GM23338 (cell line): ENCODE measurements at regions not wholly inside any gene's neighbourhood (a gene's known extent, or its start where the extent isn't known, plus 50 kb on each side); places are given as distances from the start of the nearest gene placed in this dataset.

Source experiments
- ATAC-seq: fragments of 200-7000 bp; cut with Tn5 transposase; 3 replicates; pipeline ENCODE4 v1.9.1; 2020
- DNase-seq: peaks from one replicate; pipeline ENCODE4 v3.0.0-alpha.2; 2015; ENCODE audit warnings: low spot score
- H2AFZ ChIP-seq: fragments of 200-600 bp; sonication (generic); 2 replicates; pipeline ENCODE4 v1.8.0; 2016; ENCODE audit warnings: antibody characterized with exemption, mild to moderate bottlenecking, moderate library complexity
- H3F3A ChIP-seq: fragments of 200-600 bp; sonication (generic); replicated peaks from 2 replicates; pipeline ENCODE4 v1.8.0; 2017; ENCODE audit warnings: antibody characterized with exemption, mixed run types, low read depth
- H3K27ac ChIP-seq: fragments of 200-600 bp; sonication (generic); 2 replicates; pipeline ENCODE4 v1.6.1; 2016; ENCODE audit warnings: low read depth
- H3K27me3 ChIP-seq: fragments of 200-600 bp; sonication (generic); 2 replicates; pipeline ENCODE4 v1.8.0; 2016; ENCODE audit warnings: mild to moderate bottlenecking, mixed run types, moderate library complexity; ENCODE audit not compliant: insufficient read depth
- H3K36me3 ChIP-seq: fragments of 200-600 bp; sonication (generic); 2 replicates; pipeline ENCODE4 v1.8.0; 2016; ENCODE audit warnings: mild to moderate bottlenecking; ENCODE audit not compliant: insufficient read depth
- H3K4me1 ChIP-seq: fragments of 200-600 bp; sonication (generic); 2 replicates; pipeline ENCODE4 v1.8.0; 2016; ENCODE audit warnings: mild to moderate bottlenecking, moderate library complexity; ENCODE audit not compliant: insufficient read depth
- H3K4me2 ChIP-seq: fragments of 200-600 bp; sonication (generic); 2 replicates; pipeline ENCODE4 v1.7.1; 2017; ENCODE audit warnings: mixed run types
- H3K4me3 ChIP-seq: fragments of 200-600 bp; sonication (generic); 2 replicates; pipeline ENCODE4 v1.6.1; 2016; ENCODE audit warnings: mixed run types
- H3K79me2 ChIP-seq: fragments of 200-600 bp; sonication (generic); replicated peaks from 2 replicates; pipeline ENCODE4 v1.8.0; 2017; ENCODE audit warnings: mild to moderate bottlenecking; ENCODE audit not compliant: insufficient read depth
- H3K9me2 ChIP-seq: fragments of 200-600 bp; sonication (generic); 2 replicates; pipeline ENCODE4 v1.8.0; 2017; ENCODE audit not compliant: insufficient read depth
- H4K20me1 ChIP-seq: fragments of 200-600 bp; sonication (generic); replicated peaks from 2 replicates; pipeline ENCODE4 v1.8.0; 2017; ENCODE audit warnings: mild to moderate bottlenecking; ENCODE audit not compliant: insufficient read depth
- H3K27ac Mint-ChIP-seq: 2 replicates; pipeline ENCODE4 v1.8.0; 2020; ENCODE audit warnings: inconsistent platforms, mild to moderate bottlenecking, moderate library complexity, mixed read lengths
- H3K27me3 Mint-ChIP-seq: 3 replicates; pipeline ENCODE4 v1.8.0; 2022; ENCODE audit warnings: low read depth, mild to moderate bottlenecking, moderate library complexity, mixed read lengths, inconsistent platforms; ENCODE audit not compliant: insufficient read depth, poor library complexity
- H3K36me3 Mint-ChIP-seq: 3 replicates; pipeline ENCODE4 v1.8.0; 2021; ENCODE audit warnings: low read depth, mild to moderate bottlenecking, inconsistent platforms, moderate library complexity, mixed read lengths
- H3K4me1 Mint-ChIP-seq: 3 replicates; pipeline ENCODE4 v1.8.0; 2020; ENCODE audit warnings: mild to moderate bottlenecking, inconsistent platforms, mixed read lengths
- H3K4me3 Mint-ChIP-seq: 3 replicates; pipeline ENCODE4 v1.8.0; 2021; ENCODE audit warnings: moderate library complexity, mild to moderate bottlenecking, inconsistent platforms, mixed read lengths
- H3K9me3 Mint-ChIP-seq: 3 replicates; pipeline ENCODE4 v1.8.0; 2020; ENCODE audit warnings: moderate library complexity, mild to moderate bottlenecking, inconsistent platforms, mixed read lengths
- JUNB ChIP-seq: IDR thresholded peaks from one replicate; pipeline ENCODE4 v1.6.1; 2016; ENCODE audit warnings: antibody characterized with exemption; ENCODE audit not compliant: unreplicated experiment
- NANOG ChIP-seq: IDR thresholded peaks from 2 replicates; pipeline ENCODE4 v1.6.1; 2016; ENCODE audit warnings: antibody characterized with exemption, borderline replicate concordance
- POLR2AphosphoS5 ChIP-seq: IDR thresholded peaks from 2 replicates; pipeline ENCODE4 v1.6.1; 2016; ENCODE audit warnings: antibody characterized with exemption, low read depth
- ZNF114 ChIP-seq: fragments of 250-450 bp; sonication (Bioruptor Pico); IDR thresholded peaks from 2 replicates; pipeline ENCODE4 v1.5.0; 2020; ENCODE audit warnings: mild to moderate bottlenecking, moderate library complexity
- TF ChIP-seq, protein P1 (sequence below), 2 experiments: fragments of 200-600 bp in 1 of 2; sonication (generic) in 1 of 2; conservative IDR thresholded peaks; 2 replicates each; pipeline versions ENCODE4 v1.5.1 to v1.6.1; 2016 to 2017; ENCODE audit warnings: antibody characterized with exemption in 2 of 2, low read depth in 2 of 2, mild to moderate bottlenecking in 2 of 2, moderate library complexity in 1 of 2
- TF ChIP-seq, protein P2 (sequence below): fragments of 250-450 bp; sonication (Bioruptor Pico); IDR thresholded peaks from 2 replicates; pipeline ENCODE4 v1.5.0; 2020; ENCODE audit warnings: mild to moderate bottlenecking, moderate library complexity

GRCh38 chr4:81622028-81622427, 150.3 kb upstream of the RASGEF1B start (continued):
- TF ChIP-seq, protein P1, sequence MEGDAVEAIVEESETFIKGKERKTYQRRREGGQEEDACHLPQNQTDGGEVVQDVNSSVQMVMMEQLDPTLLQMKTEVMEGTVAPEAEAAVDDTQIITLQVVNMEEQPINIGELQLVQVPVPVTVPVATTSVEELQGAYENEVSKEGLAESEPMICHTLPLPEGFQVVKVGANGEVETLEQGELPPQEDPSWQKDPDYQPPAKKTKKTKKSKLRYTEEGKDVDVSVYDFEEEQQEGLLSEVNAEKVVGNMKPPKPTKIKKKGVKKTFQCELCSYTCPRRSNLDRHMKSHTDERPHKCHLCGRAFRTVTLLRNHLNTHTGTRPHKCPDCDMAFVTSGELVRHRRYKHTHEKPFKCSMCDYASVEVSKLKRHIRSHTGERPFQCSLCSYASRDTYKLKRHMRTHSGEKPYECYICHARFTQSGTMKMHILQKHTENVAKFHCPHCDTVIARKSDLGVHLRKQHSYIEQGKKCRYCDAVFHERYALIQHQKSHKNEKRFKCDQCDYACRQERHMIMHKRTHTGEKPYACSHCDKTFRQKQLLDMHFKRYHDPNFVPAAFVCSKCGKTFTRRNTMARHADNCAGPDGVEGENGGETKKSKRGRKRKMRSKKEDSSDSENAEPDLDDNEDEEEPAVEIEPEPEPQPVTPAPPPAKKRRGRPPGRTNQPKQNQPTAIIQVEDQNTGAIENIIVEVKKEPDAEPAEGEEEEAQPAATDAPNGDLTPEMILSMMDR (conservative IDR thresholded peaks at IDR 0.05; ENCODE audit: low read depth in 2 of 2): no peak

- Histone ChIP-seq H3K9me2 (no peaks in the 10 kb centered on the region), H3K27ac (no peak overlapping the region), H3K4me1 (no peaks in the 10 kb centered on the region), H3F3A (no peaks in the 10 kb centered on the region), H3K79me2 (no peaks in the 10 kb centered on the region), H2AFZ (no peak overlapping the region), H3K36me3 (no peaks in the 10 kb centered on the region), H4K20me1 (no peaks in the 10 kb centered on the region), H3K4me3 (no peak overlapping the region), H3K27me3 (no peaks in the 10 kb centered on the region), H3K4me2 (no peak overlapping the region)
- no peak for ATAC-seq
- Mint-ChIP-seq H3K4me1 (peaks cover 3% of the 10 kb centered on the region; the same call in 2 of the 3 replicates), H3K9me3 (no peaks in the 10 kb centered on the region), H3K27ac (no peak overlapping the region), H3K27me3 (peaks cover 4% of the 10 kb centered on the region), H3K36me3 (no peaks in the 10 kb centered on the region), H3K4me3 (no peak overlapping the region)
- no peak for DNase-seq
- TF ChIP-seq JUNB: no peak
- no peak for TF ChIP-seq NANOG
- TF ChIP-seq, protein P2, sequence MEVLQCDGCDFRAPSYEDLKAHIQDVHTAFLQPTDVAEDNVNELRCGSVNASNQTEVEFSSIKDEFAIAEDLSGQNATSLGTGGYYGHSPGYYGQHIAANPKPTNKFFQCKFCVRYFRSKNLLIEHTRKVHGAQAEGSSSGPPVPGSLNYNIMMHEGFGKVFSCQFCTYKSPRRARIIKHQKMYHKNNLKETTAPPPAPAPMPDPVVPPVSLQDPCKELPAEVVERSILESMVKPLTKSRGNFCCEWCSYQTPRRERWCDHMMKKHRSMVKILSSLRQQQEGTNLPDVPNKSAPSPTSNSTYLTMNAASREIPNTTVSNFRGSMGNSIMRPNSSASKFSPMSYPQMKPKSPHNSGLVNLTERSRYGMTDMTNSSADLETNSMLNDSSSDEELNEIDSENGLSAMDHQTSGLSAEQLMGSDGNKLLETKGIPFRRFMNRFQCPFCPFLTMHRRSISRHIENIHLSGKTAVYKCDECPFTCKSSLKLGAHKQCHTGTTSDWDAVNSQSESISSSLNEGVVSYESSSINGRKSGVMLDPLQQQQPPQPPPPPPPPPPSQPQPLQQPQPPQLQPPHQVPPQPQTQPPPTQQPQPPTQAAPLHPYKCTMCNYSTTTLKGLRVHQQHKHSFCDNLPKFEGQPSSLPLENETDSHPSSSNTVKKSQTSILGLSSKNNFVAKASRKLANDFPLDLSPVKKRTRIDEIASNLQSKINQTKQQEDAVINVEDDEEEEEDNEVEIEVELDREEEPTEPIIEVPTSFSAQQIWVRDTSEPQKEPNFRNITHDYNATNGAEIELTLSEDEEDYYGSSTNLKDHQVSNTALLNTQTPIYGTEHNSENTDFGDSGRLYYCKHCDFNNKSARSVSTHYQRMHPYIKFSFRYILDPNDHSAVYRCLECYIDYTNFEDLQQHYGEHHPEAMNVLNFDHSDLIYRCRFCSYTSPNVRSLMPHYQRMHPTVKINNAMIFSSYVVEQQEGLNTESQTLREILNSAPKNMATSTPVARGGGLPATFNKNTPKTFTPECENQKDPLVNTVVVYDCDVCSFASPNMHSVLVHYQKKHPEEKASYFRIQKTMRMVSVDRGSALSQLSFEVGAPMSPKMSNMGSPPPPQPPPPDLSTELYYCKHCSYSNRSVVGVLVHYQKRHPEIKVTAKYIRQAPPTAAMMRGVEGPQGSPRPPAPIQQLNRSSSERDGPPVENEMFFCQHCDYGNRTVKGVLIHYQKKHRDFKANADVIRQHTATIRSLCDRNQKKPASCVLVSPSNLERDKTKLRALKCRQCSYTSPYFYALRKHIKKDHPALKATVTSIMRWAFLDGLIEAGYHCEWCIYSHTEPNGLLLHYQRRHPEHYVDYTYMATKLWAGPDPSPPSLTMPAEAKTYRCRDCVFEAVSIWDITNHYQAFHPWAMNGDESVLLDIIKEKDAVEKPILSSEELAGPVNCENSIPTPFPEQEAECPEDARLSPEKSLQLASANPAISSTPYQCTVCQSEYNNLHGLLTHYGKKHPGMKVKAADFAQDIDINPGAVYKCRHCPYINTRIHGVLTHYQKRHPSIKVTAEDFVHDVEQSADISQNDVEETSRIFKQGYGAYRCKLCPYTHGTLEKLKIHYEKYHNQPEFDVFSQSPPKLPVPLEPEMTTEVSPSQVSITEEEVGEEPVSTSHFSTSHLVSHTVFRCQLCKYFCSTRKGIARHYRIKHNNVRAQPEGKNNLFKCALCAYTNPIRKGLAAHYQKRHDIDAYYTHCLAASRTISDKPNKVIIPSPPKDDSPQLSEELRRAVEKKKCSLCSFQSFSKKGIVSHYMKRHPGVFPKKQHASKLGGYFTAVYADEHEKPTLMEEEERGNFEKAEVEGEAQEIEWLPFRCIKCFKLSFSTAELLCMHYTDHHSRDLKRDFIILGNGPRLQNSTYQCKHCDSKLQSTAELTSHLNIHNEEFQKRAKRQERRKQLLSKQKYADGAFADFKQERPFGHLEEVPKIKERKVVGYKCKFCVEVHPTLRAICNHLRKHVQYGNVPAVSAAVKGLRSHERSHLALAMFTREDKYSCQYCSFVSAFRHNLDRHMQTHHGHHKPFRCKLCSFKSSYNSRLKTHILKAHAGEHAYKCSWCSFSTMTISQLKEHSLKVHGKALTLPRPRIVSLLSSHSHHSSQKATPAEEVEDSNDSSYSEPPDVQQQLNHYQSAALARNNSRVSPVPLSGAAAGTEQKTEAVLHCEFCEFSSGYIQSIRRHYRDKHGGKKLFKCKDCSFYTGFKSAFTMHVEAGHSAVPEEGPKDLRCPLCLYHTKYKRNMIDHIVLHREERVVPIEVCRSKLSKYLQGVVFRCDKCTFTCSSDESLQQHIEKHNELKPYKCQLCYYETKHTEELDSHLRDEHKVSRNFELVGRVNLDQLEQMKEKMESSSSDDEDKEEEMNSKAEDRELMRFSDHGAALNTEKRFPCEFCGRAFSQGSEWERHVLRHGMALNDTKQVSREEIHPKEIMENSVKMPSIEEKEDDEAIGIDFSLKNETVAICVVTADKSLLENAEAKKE (CRISPR knock-in tag): no peak
- TF ChIP-seq POLR2AphosphoS5: no peak
- TF ChIP-seq ZNF114 (CRISPR knock-in tag): no peak
- TF ChIP-seq, protein P1 (conservative IDR thresholded peaks at IDR 0.05; ENCODE audit: low read depth in 2 of 2): no peak
Measured at GRCh38 chr4:81621490-81621889, 149.8 kb upstream of the RASGEF1B start.
